Peyer's patch (tissue), 4 donors: ENCODE measurements at regions not wholly inside any gene's neighbourhood (a gene's known extent, or its start where the extent isn't known, plus 50 kb on each side); places are given as distances from the start of the nearest gene placed in this dataset.
A peak's percentile ranks its signal among the peaks of the same experiment; 100 is the strongest.

Experiments used
- DNase-seq, 3 donors: peaks; one replicate each; pipeline ENCODE4 v3.0.0-alpha.2; 2017 to 2019
- H3K27ac ChIP-seq, 4 donors: fragments of 200-600 bp; sonication (generic); one replicate each; pipeline ENCODE4 v1.5.1; 2016 to 2019
- H3K27me3 ChIP-seq, 2 donors: fragments of 200-600 bp; sonication (generic); one replicate each; pipeline ENCODE4 v1.5.1; 2019
- H3K36me3 ChIP-seq, 3 donors: fragments of 200-600 bp; sonication (generic); one replicate each; pipeline ENCODE4 v1.5.1; 2016 to 2019
- H3K4me1 ChIP-seq, 4 donors: fragments of 200-600 bp; sonication (generic); one replicate each; pipeline ENCODE4 v1.5.1; 2016 to 2019
- H3K4me3 ChIP-seq, 4 donors: fragments of 200-600 bp; sonication (generic); 1 replicate in 3 of 4; 2 replicates in 1 of 4; pipeline ENCODE4 v1.5.1; 2016 to 2019; ENCODE audit warnings: mild to moderate bottlenecking in 1 of 4
- H3K9me3 ChIP-seq, 4 donors: fragments of 200-600 bp; sonication (generic); one replicate each; pipeline ENCODE4 v1.5.1; 2016 to 2019; ENCODE audit warnings: mild to moderate bottlenecking in 1 of 4
- POLR2A ChIP-seq, 2 donors: fragments of 450-650 bp; IDR thresholded peaks; one replicate each; pipeline ENCODE4 v1.5.1; 2017; ENCODE audit warnings: antibody characterized with exemption in 2 of 2, mild to moderate bottlenecking in 2 of 2, moderate library complexity in 2 of 2
- TF ChIP-seq, protein P1 (sequence below), 6 experiments: fragments of 450-650 bp in 4 of 6; fragments of 200-600 bp in 2 of 6; sonication (generic) in 1 of 6; IDR thresholded peaks; one replicate each; pipeline ENCODE4 v1.5.1; 2017 to 2019; ENCODE audit warnings: antibody characterized with exemption in 6 of 6, mild to moderate bottlenecking in 3 of 6, moderate library complexity in 1 of 6

DNA sequence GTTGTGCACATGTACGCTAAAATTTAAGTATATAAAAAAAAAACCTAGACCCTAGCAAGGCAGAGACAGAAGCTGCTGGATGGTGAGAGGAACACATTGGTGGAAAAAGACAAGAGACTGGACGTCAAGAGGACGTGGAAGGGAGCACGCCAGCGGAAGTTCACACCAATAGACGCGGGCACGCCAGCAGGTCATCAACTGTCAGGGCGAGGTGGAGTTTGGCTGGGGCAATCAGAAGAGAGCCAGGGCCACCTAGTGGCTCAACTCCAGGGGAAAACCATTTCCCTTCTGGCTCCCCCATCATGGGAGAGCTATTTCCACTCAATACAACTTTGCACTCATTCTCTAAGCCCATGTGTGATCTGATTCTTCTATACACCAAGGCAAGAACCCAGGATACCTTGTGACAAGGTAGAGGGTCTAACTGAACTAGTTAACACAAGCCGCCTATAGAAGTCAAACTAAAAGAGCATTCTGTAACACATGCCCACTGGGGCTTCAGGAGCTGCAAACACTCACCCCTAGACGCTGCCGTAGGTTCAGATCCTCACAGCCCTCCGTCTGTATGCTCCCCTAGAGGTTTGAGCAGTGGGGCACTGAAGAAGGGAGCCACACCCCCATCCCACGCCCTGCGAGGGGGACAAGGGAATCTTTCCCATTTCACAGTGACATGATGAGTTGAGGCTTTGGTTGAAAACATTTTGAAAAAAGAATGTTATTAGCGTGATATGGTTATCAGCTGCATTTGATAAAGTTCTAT, 702.7 kb downstream of the TMTC2 start:
- peak in 2 of 3 donors; percentile 51 to 55 for DNase-seq
- Histone ChIP-seq H3K36me3 (no peaks in the 10 kb centered on the region), H3K9me3 (no peaks in the 10 kb centered on the region), H3K4me3 (no peak overlapping the region), H3K27ac (no peak overlapping the region), H3K4me1 (no peaks in the 10 kb centered on the region), H3K27me3 (no peaks in the 10 kb centered on the region)
- TF ChIP-seq, protein P1, sequence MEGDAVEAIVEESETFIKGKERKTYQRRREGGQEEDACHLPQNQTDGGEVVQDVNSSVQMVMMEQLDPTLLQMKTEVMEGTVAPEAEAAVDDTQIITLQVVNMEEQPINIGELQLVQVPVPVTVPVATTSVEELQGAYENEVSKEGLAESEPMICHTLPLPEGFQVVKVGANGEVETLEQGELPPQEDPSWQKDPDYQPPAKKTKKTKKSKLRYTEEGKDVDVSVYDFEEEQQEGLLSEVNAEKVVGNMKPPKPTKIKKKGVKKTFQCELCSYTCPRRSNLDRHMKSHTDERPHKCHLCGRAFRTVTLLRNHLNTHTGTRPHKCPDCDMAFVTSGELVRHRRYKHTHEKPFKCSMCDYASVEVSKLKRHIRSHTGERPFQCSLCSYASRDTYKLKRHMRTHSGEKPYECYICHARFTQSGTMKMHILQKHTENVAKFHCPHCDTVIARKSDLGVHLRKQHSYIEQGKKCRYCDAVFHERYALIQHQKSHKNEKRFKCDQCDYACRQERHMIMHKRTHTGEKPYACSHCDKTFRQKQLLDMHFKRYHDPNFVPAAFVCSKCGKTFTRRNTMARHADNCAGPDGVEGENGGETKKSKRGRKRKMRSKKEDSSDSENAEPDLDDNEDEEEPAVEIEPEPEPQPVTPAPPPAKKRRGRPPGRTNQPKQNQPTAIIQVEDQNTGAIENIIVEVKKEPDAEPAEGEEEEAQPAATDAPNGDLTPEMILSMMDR (IDR thresholded peaks at IDR 0.05) = peak in 3 of 6 experiments; percentile 21 to 41 (median 40)
- no peak for TF ChIP-seq POLR2A (IDR thresholded peaks at IDR 0.05)

DNA sequence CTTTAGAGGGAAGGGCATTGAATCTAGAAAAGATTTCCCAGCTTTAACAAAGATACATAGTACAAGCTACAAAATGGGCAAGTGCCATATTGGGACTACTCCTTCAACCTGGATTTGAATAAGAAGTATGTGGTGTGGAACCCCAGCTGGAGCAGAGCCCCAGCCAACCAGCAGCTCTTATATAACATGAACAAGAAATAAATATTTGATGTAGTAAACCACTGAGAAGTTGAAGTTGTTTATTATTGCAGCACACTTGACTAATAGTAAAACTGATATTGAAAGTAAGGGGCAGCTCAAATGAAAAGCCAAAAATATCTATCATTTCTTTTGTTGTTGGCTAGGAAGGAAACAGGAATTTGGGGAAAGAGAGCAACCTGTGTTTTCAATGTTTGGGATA, 701.8 kb downstream of the TMTC2 start:
- TF ChIP-seq, protein P1 (IDR thresholded peaks at IDR 0.05) = no peak
- TF ChIP-seq POLR2A (IDR thresholded peaks at IDR 0.05) = no peak
- DNase-seq = no peak
- H3K36me3 ChIP-seq = no peaks in the 10 kb centered on the region
- no peaks in the 10 kb centered on the region for H3K9me3 ChIP-seq
- H3K27me3 ChIP-seq = no peaks in the 10 kb centered on the region
- H3K4me3 ChIP-seq = no peak overlapping the region
- H3K27ac ChIP-seq = no peak overlapping the region
- H3K4me1 ChIP-seq = no peaks in the 10 kb centered on the region

DNA sequence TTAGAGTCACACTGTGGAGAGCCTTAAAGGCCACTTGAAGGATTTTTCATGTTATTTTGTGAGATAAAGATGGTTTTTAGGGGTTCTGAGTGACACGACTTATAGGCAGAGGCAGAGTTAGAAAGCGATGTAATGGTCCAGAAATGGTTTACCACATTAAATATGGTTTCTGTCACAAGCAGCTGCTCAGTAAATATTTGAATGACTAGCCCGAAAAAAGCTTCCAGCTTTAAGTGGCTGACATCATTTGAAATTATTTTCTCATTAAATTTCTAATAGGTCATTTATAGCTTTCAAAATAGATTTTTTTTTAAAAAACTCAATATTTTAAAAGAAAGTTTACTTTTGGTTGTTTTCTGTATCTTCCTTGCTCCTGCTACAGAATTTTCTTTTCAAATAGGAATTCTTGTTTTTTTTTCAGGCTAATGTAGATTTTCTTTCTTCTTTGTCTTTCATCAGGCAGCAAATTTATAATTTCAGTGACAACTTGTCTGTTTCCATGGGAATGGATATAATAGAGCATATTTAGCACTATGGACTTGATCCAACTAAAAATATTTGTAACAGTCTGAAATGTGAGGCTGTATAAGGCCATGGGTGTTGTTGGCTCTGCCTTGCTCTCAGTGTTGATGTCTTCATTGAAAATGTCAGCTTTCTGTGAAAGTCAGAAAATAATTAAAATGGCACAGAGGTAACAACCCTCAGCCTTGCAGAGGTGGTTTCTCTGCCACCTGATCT, 700.0 kb downstream of the TMTC2 start:
- Histone ChIP-seq H3K9me3 (no peaks in the 10 kb centered on the region), H3K4me3 (no peak overlapping the region), H3K27ac (no peak overlapping the region), H3K36me3 (no peaks in the 10 kb centered on the region), H3K27me3 (no peaks in the 10 kb centered on the region), H3K4me1 (no peaks in the 10 kb centered on the region)
- TF ChIP-seq, protein P1 (IDR thresholded peaks at IDR 0.05) = no peak
- TF ChIP-seq POLR2A (IDR thresholded peaks at IDR 0.05) = no peak
- no peak for DNase-seq

DNA sequence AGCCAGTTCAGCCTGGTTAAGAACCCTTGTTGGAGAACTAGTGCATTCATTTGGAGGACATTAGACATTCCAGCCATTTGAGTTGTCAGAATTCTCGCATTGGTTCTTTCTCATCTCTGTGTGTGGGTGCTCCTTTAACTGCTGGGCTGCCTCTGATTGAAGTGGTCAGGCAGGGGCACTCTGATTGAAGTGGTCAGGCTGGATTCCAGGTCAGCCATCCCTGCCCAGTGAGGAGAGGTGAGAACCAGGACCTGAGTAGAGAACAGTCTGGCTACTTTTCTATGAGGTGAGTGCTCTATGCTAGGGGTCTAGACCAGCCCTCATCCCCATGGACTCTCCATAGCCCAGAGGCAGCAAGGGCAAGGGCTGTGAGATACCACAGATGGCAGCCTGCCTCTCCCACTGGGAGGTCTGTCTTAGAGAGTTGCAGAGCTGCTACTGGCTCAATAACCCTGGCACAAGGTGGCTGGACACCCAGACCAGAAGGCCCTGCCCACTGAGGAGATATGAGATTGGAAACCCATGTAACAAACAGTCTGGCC, 691.6 kb downstream of the TMTC2 start:
- H3K9me3 ChIP-seq = no peaks in the 10 kb centered on the region
- no peaks in the 10 kb centered on the region for H3K27me3 ChIP-seq
- TF ChIP-seq, protein P1 (IDR thresholded peaks at IDR 0.05) = no peak
- TF ChIP-seq POLR2A (IDR thresholded peaks at IDR 0.05) = no peak
- no peak overlapping the region for H3K27ac ChIP-seq
- H3K4me1 ChIP-seq = no peaks in the 10 kb centered on the region
- no peak overlapping the region for H3K4me3 ChIP-seq
- DNase-seq = no peak
- no peaks in the 10 kb centered on the region for H3K36me3 ChIP-seq

DNA sequence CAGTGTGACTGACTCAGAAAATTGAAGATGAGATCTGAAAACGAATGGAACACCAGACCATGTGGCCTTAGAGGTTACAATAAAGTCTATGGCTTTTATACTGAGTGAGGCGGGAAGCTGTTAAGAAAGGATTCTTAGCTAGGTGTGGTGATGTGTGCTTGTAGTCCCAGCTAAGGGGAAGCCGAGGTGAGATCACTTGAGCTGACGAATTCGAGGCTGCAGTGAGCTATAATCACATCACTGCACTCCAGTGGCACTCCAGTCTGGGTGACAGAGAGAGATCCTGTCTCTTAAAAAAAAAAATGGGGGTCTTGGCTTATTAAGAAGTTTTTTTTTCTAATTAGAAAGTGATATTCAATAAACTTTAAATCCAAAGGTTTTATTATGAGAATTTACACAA, 678.6 kb downstream of the TMTC2 start:
- H3K36me3 ChIP-seq = no peaks in the 10 kb centered on the region
- no peak overlapping the region for H3K4me3 ChIP-seq
- H3K27ac ChIP-seq = no peak overlapping the region
- H3K4me1 ChIP-seq = no peaks in the 10 kb centered on the region
- no peak for DNase-seq
- H3K27me3 ChIP-seq = no peaks in the 10 kb centered on the region
- TF ChIP-seq, protein P1 (IDR thresholded peaks at IDR 0.05) = no peak
- TF ChIP-seq POLR2A (IDR thresholded peaks at IDR 0.05) = no peak
- H3K9me3 ChIP-seq = no peaks in the 10 kb centered on the region
